Lower leg skin (tissue), 4 donors: ENCODE measurements at regions not wholly inside any gene's neighbourhood (a gene's known extent, or its start where the extent isn't known, plus 50 kb on each side); places are given as distances from the start of the nearest gene placed in this dataset.

Source experiments
- DNase-seq, 2 donors: peaks; one replicate each; pipeline ENCODE4 v3.0.0-alpha.2; 2019; ENCODE audit warnings: low spot score in 2 of 2
- H3K4me3 ChIP-seq: fragments of 200-600 bp; sonication (generic); 2 replicates; pipeline ENCODE4 v1.5.1; 2017; ENCODE audit warnings: mild to moderate bottlenecking, low read depth; ENCODE audit not compliant: poor library complexity, severe bottlenecking
- CTCF ChIP-seq, 3 donors: fragments of 450-650 bp; IDR thresholded peaks; one replicate each; pipeline ENCODE4 v1.5.1; 2016; ENCODE audit warnings: antibody characterized with exemption in 3 of 3, mild to moderate bottlenecking in 3 of 3, moderate library complexity in 2 of 3
- POLR2A ChIP-seq, 2 donors: fragments of 450-650 bp; IDR thresholded peaks; one replicate each; pipeline ENCODE4 v1.6.1; 2016 to 2017; ENCODE audit warnings: antibody characterized with exemption in 2 of 2, mild to moderate bottlenecking in 1 of 2, moderate library complexity in 1 of 2
- WGBS, 2 donors: methylation state at CpG; one replicate each; pipeline ENCODE4 v1.1.5; 2018; 5-methylcytosine and 5-hydroxymethylcytosine counted together
- intact Hi-C: fragments of 100-400 bp; cut with DNase I; formaldehyde crosslinking; loops from one replicate; pipeline ENCODE4 v1.15.0; 2023; ENCODE audit warnings: low total_unique reads

DNA sequence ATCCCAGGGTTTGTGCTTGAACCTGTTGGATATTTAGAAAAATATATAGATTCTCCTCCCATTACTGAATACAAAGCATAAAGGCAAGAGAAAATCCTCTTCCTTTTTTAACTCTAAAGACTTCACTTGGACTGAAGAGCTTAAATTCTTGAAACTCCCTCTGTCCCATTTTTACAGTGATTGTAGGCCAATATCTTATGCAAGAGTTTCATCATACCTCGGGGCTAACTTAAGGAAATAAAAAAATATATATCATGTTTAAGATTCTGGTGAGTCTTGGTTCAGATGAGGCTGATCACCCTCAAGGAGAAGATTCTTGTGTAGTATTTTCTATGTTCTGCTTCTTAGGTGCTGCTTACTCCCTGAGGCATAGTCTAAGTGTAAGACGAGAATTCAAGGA lies 1449.6 kb downstream of the C4orf33 start:
- 34 to 49% methylated on average over 2 of the region's 2 CpGs for WGBS, 2 donors

DNA sequence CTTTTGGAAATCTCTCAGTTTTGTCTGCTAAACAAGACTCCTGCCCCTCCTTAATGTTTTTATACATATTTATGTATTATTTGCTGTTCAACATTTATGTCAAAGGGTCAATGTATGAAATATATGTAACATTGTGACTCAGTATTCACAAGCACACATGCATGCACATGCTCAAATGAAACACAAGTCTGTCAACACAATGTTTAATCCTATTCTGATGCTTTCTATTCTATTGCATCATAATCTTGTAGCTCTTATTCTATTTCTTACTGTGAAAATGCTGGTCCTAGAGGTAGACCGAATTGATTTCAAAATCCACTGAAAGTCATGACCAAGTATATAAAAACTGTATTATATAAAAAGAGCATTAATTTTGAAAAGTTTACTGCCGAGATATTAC lies 1463.3 kb downstream of the C4orf33 start:
- no peak overlapping the region for H3K4me3 ChIP-seq
- WGBS, 2 donors = 46 to 65% methylated on average over 2 of the region's 2 CpGs
- no peak for DNase-seq
- intact Hi-C loops = no loop called here
- TF ChIP-seq POLR2A (IDR thresholded peaks at IDR 0.05) (no peak), CTCF (IDR thresholded peaks at IDR 0.05) (no peak)

More for the DNA sequence above, 1449.6 kb downstream of the C4orf33 start:
- TF ChIP-seq CTCF (IDR thresholded peaks at IDR 0.05) = no peak
- TF ChIP-seq POLR2A (IDR thresholded peaks at IDR 0.05) = no peak
- no peak for DNase-seq
- intact Hi-C loops = no loop called here
- no peak overlapping the region for H3K4me3 ChIP-seq

GRCh38 chr4:130563185-130563888 lies 1467.4 kb downstream of the C4orf33 start:
- no peak for DNase-seq
- WGBS, 2 donors = 23 to 29% methylated on average over 8 of the region's 8 CpGs
- H3K4me3 ChIP-seq = no peak overlapping the region
- TF ChIP-seq CTCF (IDR thresholded peaks at IDR 0.05) (no peak), POLR2A (IDR thresholded peaks at IDR 0.05) (no peak)
- intact Hi-C loops = no loop called here

GRCh38 chr4:130563889-130564418 lies 1468.0 kb downstream of the C4orf33 start:
- no peak for DNase-seq
- 30 to 41% methylated on average over 1 of the region's 1 CpG for WGBS, 2 donors
- no peak for TF ChIP-seq CTCF (IDR thresholded peaks at IDR 0.05)
- no peak for TF ChIP-seq POLR2A (IDR thresholded peaks at IDR 0.05)
- intact Hi-C loops = no loop called here
- no peak overlapping the region for H3K4me3 ChIP-seq

- intact Hi-C loops = no loop called here
- WGBS, 2 donors = 58 to 65% methylated on average over 1 of the region's 1 CpG
- TF ChIP-seq CTCF (IDR thresholded peaks at IDR 0.05) = no peak
- TF ChIP-seq POLR2A (IDR thresholded peaks at IDR 0.05) = no peak
- DNase-seq = no peak
- no peak overlapping the region for H3K4me3 ChIP-seq
Measured at GRCh38 chr4:130568746-130569145, 1472.8 kb downstream of the C4orf33 start.

DNA sequence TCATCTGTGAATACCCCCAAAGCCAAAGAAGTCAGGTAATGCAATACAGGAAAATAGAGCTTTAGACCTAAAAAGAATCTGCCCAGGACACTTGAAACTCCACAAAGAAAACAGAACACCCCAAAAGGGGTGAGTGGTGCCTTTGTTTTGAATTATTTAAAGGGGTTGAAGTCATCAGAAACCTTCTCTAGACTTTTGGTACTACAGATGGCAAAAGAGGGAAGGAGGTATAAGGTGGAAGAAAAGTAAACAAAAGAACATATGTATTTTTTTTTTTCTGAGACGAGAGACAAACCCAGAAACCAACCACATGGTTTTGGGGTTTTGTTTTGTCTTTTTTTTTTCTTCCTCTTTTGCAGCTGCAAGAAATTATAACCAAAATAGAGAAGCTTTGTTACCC lies 1477.8 kb downstream of the C4orf33 start:
- no peak for DNase-seq
- 37 to 56% methylated on average over 1 of the region's 1 CpG for WGBS, 2 donors
- H3K4me3 ChIP-seq = no peak overlapping the region
- intact Hi-C loops = no loop called here
- TF ChIP-seq POLR2A (IDR thresholded peaks at IDR 0.05) (no peak), CTCF (IDR thresholded peaks at IDR 0.05) (no peak)
